GM12873 (cell line): ENCODE measurements at regions not wholly inside any gene's neighbourhood (a gene's known extent, or its start where the extent isn't known, plus 50 kb on each side); places are given as distances from the start of the nearest gene placed in this dataset.

Experiments used
- TF ChIP-seq, protein P1 (sequence below): IDR thresholded peaks from 2 replicates; pipeline ENCODE4 v1.5.1; 2012; ENCODE audit warnings: low read depth, mild to moderate bottlenecking, moderate library complexity, low read length, control low read depth; ENCODE audit not compliant: insufficient read depth; ENCODE audit errors: missing control alignments

DNA sequence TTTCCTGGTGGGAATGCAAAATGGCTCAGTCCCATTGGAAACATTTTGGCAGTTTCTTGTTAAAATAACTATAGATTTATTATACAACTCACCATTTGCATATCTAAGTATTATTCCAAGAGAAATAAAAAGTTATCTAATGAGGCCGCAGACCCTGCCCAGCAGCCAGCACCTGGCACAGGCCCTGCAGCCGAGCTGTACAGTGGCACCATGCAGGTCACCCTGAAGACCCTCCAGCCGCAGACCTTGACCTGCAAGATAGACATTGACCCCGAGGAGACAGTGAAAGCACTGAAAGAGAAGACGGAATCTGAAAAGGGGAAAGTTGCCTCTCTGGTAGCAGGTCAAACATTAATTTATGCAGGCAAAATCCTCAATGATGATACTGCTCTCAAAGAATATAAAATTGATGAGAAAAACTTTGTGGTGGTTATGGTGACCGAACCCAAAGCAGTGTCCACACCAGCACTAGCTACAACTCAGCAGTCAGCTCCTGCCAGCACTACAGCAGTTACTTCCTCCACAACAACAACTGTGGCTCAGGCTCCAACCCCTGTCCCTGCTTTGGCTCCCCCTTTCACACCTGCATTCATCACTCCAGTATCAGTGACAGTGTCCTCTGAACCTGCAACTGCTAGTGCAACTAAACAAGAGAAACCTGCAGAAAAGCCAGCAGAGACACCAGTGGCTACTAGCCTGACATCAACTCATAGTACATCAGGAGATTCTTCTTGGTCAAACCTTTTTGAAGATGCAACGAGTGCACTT lies 113.5 kb upstream of the SATB1 start:
- TF ChIP-seq, protein P1, sequence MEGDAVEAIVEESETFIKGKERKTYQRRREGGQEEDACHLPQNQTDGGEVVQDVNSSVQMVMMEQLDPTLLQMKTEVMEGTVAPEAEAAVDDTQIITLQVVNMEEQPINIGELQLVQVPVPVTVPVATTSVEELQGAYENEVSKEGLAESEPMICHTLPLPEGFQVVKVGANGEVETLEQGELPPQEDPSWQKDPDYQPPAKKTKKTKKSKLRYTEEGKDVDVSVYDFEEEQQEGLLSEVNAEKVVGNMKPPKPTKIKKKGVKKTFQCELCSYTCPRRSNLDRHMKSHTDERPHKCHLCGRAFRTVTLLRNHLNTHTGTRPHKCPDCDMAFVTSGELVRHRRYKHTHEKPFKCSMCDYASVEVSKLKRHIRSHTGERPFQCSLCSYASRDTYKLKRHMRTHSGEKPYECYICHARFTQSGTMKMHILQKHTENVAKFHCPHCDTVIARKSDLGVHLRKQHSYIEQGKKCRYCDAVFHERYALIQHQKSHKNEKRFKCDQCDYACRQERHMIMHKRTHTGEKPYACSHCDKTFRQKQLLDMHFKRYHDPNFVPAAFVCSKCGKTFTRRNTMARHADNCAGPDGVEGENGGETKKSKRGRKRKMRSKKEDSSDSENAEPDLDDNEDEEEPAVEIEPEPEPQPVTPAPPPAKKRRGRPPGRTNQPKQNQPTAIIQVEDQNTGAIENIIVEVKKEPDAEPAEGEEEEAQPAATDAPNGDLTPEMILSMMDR, result no peak

DNA sequence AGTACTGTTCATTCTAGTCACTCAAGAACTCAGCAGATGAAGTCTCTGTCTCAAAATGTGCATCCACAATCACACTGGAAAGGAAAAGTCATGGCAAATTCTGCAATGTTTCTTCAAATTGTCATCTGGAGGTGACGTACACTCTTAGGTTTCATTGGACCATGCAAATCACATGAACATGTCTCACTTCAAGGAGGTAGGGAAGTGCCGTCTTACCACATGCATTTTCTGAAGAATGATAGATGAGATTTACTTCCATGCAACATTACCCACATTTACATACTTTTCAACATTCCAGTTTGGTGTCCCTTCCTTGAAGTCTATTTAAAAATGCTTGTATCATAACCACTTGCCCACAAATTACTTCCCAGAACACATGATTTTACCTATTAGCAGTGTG lies 107.9 kb upstream of the SATB1 start:
- TF ChIP-seq, protein P1, result no peak

DNA sequence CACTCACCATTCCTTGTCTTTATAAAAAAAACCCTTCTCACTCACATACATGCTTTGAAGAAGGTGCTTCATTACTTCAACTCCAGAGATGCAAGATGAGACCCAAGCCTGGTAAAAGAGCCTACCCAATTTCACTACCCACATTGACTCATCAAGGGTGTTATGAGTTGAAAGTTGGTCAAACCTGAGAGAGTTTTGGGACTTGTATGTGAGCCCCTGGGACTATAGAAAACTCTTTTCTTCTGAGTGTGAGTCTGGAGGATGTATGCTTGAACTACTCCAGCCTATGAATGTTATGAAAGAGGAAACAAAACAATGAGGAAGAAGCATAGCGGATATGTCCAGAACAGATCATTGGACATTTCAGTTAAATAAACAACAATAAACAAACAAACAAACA lies 106.5 kb upstream of the SATB1 start:
- TF ChIP-seq, protein P1, result no peak

DNA sequence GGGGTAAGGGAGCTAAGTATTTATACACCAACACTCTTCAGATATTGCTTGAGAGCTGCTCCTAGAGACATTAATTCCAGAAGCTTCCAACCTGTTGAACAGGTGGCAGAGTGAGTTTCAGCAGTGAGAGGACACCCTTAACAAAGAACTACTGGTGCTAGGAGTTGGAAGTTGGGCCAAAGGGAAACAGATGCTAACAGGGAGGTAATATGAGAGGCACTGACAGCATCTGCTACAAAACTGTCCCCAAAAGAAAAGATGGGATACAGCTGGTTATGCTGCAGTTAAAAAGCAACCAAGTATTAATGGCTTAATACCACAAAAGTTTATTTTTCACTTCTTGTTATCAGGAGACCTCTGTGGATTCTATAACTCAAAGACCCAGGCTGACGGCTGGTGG lies 104.5 kb upstream of the SATB1 start:
- TF ChIP-seq, protein P1, result no peak

DNA sequence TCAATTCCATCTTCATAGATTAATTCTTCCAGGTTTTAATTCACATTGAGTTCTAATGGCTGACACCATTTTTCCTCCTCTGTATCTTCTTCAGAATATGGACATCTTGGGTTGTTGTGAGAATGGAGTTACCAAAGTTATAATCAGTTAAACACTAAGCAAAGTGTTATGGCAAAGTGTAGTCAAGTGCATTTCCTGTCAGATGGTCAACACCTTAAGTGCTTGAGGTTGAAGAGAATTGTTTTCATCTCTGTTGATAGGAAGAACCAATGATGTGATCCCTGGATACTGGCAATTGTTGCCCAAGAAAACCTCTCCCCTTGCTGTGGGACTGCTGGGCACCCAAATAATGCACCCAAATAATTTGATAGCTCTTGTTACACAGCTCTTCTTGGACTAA lies 102.6 kb upstream of the SATB1 start:
- TF ChIP-seq, protein P1, result no peak

DNA sequence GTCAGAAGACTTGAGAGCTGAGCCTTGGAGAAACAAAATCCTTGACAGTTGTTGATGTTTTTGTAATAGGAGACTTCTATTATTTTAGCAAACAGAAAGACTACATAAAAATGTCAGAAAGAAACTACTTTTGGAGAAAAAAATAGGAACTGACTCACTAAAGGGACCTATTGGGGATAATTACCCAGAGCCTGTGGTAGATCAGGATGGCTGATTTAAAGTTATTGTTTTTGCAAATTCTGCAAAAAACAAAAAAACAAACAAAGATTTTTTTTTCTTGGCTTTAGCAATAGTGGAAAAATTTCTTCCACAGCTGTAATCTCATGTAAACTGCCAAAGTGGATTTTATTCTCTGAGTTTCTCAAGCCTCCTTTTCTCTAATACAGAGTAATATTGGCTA lies 101.5 kb upstream of the SATB1 start:
- TF ChIP-seq, protein P1, result no peak

DNA sequence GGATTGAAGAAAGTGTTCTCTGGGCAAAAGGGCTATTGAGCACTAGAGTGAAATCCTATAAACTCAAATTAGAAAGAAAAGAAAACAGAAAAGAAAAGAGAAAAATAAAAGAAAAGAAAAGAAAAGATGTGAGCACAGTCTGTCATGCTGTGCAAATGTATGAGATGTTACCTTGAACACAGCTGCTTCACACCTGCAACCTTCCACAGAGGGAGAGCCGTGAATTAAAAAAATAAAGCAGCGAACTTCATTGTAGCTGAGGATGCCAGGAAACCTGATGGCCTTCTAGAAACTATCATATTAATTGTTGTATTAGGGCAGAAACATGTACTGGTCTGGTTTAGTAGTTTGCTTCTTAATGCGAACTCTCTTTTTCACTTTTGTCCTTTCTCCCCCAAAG lies 88.0 kb upstream of the SATB1 start:
- TF ChIP-seq, protein P1, result no peak
